SK-MEL-5 (cell line): ENCODE measurements at regions not wholly inside any gene's neighbourhood (a gene's known extent, or its start where the extent isn't known, plus 50 kb on each side); places are given as distances from the start of the nearest gene placed in this dataset.

Experiments used
- DNase-seq: peaks from one replicate; pipeline ENCODE4 v3.0.0-alpha.2; 2016; ENCODE audit warnings: low read depth, low spot score
- in situ Hi-C: cut with HindIII; loops from 2 replicates; pipeline ENCODE4 v1.10.0; 2016; ENCODE audit warnings: low sequenced_read_pairs, high pct_unique_total_duplicates, low pct_unique_long_range_greater_than_20kb

GRCh38 chr2:103103678-103104077 lies 341.8 kb downstream of the TMEM182 start:
- DNase-seq = no peak
- in situ Hi-C loops = no loop called here

GRCh38 chr2:103119352-103119751 lies 357.5 kb downstream of the TMEM182 start:
- in situ Hi-C loops = no loop called here
- DNase-seq = no peak

GRCh38 chr2:103121106-103121505 lies 359.3 kb downstream of the TMEM182 start:
- DNase-seq = no peak
- in situ Hi-C loops = no loop called here

GRCh38 chr2:103123516-103123915 lies 361.7 kb downstream of the TMEM182 start:
- no peak for DNase-seq
- in situ Hi-C loops = no loop called here

GRCh38 chr2:103130857-103131256 lies 369.0 kb downstream of the TMEM182 start:
- in situ Hi-C loops = no loop called here
- no peak for DNase-seq

GRCh38 chr2:103132536-103133217 lies 370.8 kb downstream of the TMEM182 start:
- no peak for DNase-seq
- in situ Hi-C loops = no loop called here

GRCh38 chr2:103135679-103136078 lies 373.8 kb downstream of the TMEM182 start:
- in situ Hi-C loops = no loop called here
- no peak for DNase-seq

GRCh38 chr2:103138123-103138901 lies 376.5 kb downstream of the TMEM182 start:
- DNase-seq = no peak
- in situ Hi-C loops = no loop called here

- in situ Hi-C loops = no loop called here
These were observed 377.9 kb downstream of the TMEM182 start for GRCh38 chr2:103139628-103140268.

GRCh38 chr2:103144837-103145236 lies 383.0 kb downstream of the TMEM182 start:
- DNase-seq = no peak
- in situ Hi-C loops = no loop called here

More at GRCh38 chr2:103139628-103140268, 377.9 kb downstream of the TMEM182 start:
- no peak for DNase-seq

GRCh38 chr2:103145739-103146138 lies 383.9 kb downstream of the TMEM182 start:
- DNase-seq = no peak
- in situ Hi-C loops = no loop called here

- in situ Hi-C loops = no loop called here
- no peak for DNase-seq
These were observed 389.2 kb downstream of the TMEM182 start for GRCh38 chr2:103151046-103151445.

GRCh38 chr2:103152556-103152955 lies 390.7 kb downstream of the TMEM182 start:
- DNase-seq = no peak
- in situ Hi-C loops = no loop called here

GRCh38 chr2:103153580-103154284 lies 391.9 kb downstream of the TMEM182 start:
- DNase-seq = no peak
- in situ Hi-C loops = no loop called here

GRCh38 chr2:103155308-103155707 lies 393.5 kb downstream of the TMEM182 start:
- DNase-seq = no peak
- in situ Hi-C loops = no loop called here

- in situ Hi-C loops = no loop called here
- no peak for DNase-seq
These were observed 397.2 kb downstream of the TMEM182 start for GRCh38 chr2:103159018-103159417.

- peak; percentile 63 for DNase-seq
- in situ Hi-C loops = no loop called here
These were observed 399.8 kb downstream of the TMEM182 start for GRCh38 chr2:103161456-103162289.
